ENCODE measurements at regions not wholly inside any gene's neighbourhood (a gene's known extent, or its start where the extent isn't known, plus 50 kb on each side); places are given as distances from the start of the nearest gene placed in this dataset.

DNA sequence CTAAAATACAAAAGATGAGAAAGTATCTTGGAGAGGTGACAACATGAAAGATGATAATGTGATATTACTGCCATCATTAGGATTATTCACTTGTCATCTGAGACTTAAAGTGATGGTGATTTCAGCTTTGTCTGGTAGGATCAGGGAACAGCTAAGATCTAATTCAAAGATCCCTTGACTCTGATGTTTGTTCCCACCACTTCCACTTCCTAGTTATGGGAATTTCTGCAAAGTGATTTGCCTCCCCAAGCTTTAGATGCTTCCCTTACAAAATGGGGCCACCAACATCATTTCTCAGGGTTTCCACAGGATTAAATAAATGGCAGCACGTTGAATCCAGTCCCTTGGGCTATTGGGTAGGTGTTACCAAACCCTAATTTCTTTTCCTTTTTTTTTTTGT is 550.8 kb upstream of the CDH5 start:
- no peak for TF ChIP-seq POLR2A (IDR thresholded peaks at IDR 0.05)
- TF ChIP-seq, protein P1, sequence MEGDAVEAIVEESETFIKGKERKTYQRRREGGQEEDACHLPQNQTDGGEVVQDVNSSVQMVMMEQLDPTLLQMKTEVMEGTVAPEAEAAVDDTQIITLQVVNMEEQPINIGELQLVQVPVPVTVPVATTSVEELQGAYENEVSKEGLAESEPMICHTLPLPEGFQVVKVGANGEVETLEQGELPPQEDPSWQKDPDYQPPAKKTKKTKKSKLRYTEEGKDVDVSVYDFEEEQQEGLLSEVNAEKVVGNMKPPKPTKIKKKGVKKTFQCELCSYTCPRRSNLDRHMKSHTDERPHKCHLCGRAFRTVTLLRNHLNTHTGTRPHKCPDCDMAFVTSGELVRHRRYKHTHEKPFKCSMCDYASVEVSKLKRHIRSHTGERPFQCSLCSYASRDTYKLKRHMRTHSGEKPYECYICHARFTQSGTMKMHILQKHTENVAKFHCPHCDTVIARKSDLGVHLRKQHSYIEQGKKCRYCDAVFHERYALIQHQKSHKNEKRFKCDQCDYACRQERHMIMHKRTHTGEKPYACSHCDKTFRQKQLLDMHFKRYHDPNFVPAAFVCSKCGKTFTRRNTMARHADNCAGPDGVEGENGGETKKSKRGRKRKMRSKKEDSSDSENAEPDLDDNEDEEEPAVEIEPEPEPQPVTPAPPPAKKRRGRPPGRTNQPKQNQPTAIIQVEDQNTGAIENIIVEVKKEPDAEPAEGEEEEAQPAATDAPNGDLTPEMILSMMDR (IDR thresholded peaks at IDR 0.05) = no peak

Measured in breast epithelium (tissue), 3 donors.